ENCODE measurements at regions not wholly inside any gene's neighbourhood (a gene's known extent, or its start where the extent isn't known, plus 50 kb on each side); places are given as distances from the start of the nearest gene placed in this dataset.

DNA sequence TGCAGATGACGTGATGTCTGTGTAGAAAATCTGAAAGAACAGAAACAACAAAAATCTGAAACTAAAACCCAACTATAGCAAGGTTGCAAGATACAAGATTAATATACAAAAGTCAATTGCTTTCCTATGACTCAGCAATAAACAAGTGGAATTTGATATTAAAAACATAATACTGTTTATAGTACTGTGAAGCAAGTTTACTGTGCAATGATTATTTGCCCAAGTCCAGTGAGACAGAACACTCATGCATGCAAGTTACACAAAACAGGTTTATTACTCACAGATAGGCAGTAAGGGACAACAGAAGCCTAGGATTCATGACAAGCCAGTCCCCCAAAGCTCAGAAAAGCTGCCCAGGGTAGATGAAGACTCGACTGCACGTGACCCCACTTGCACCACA, 62.4 kb upstream of the RAB4A start:
- Histone ChIP-seq H3K27ac (ENCODE audit: low read length) (no peak overlapping the region), H3K4me1 (ENCODE audit: low read length) (no peaks in the 10 kb centered on the region), H3K9ac (ENCODE audit: low read length) (no peak overlapping the region), H2AFZ (ENCODE audit: low read depth, low read length) (no peak overlapping the region), H3K4me2 (ENCODE audit: low read length) (no peak overlapping the region), H4K20me1 (ENCODE audit: insufficient read depth, low read length) (no peaks in the 10 kb centered on the region), H3K9me3 (ENCODE audit: insufficient read depth, low read length) (no peaks in the 10 kb centered on the region), H3K36me3 (replicated peaks; ENCODE audit: low read depth, low read length) (no peaks in the 10 kb centered on the region), H3K79me2 (ENCODE audit: low read length) (no peaks in the 10 kb centered on the region), H3K4me3 (ENCODE audit: low read length) (no peak overlapping the region), H3K27me3 (ENCODE audit: low read depth, low read length) (peaks cover 17% of the 10 kb centered on the region; the same call in 1 of the 2 replicates)
- TF ChIP-seq, protein P1, sequence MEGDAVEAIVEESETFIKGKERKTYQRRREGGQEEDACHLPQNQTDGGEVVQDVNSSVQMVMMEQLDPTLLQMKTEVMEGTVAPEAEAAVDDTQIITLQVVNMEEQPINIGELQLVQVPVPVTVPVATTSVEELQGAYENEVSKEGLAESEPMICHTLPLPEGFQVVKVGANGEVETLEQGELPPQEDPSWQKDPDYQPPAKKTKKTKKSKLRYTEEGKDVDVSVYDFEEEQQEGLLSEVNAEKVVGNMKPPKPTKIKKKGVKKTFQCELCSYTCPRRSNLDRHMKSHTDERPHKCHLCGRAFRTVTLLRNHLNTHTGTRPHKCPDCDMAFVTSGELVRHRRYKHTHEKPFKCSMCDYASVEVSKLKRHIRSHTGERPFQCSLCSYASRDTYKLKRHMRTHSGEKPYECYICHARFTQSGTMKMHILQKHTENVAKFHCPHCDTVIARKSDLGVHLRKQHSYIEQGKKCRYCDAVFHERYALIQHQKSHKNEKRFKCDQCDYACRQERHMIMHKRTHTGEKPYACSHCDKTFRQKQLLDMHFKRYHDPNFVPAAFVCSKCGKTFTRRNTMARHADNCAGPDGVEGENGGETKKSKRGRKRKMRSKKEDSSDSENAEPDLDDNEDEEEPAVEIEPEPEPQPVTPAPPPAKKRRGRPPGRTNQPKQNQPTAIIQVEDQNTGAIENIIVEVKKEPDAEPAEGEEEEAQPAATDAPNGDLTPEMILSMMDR (IDR thresholded peaks at IDR 0.05; ENCODE audit: low read depth, low read length), result no peak
- TF ChIP-seq EZH2phosphoT487 (IDR thresholded peaks at IDR 0.05; ENCODE audit: low read depth), result no peak

- Histone ChIP-seq H3K4me2 (ENCODE audit: low read length) (no peak overlapping the region), H3K27ac (ENCODE audit: low read length) (no peak overlapping the region), H4K20me1 (ENCODE audit: insufficient read depth, low read length) (no peaks in the 10 kb centered on the region), H3K79me2 (ENCODE audit: low read length) (no peaks in the 10 kb centered on the region), H3K27me3 (ENCODE audit: low read depth, low read length) (peaks cover 17% of the 10 kb centered on the region; the same call in 1 of the 2 replicates), H3K36me3 (replicated peaks; ENCODE audit: low read depth, low read length) (no peaks in the 10 kb centered on the region), H3K4me3 (ENCODE audit: low read length) (no peak overlapping the region), H2AFZ (ENCODE audit: low read depth, low read length) (no peak overlapping the region), H3K9me3 (ENCODE audit: insufficient read depth, low read length) (no peaks in the 10 kb centered on the region), H3K9ac (ENCODE audit: low read length) (no peak overlapping the region), H3K4me1 (ENCODE audit: low read length) (no peaks in the 10 kb centered on the region)
- TF ChIP-seq, protein P1 (IDR thresholded peaks at IDR 0.05; ENCODE audit: low read depth, low read length), result no peak
- no peak for TF ChIP-seq EZH2phosphoT487 (IDR thresholded peaks at IDR 0.05; ENCODE audit: low read depth)
Measured at GRCh38 chr1:229209386-229209785, 61.5 kb upstream of the RAB4A start.

GRCh38 chr1:229209816-229210215, 61.1 kb upstream of the RAB4A start:
- Histone ChIP-seq H4K20me1 (ENCODE audit: insufficient read depth, low read length) (no peaks in the 10 kb centered on the region), H3K27ac (ENCODE audit: low read length) (no peak overlapping the region), H3K36me3 (replicated peaks; ENCODE audit: low read depth, low read length) (no peaks in the 10 kb centered on the region), H3K4me2 (ENCODE audit: low read length) (no peak overlapping the region), H3K4me1 (ENCODE audit: low read length) (no peaks in the 10 kb centered on the region), H3K4me3 (ENCODE audit: low read length) (no peak overlapping the region), H2AFZ (ENCODE audit: low read depth, low read length) (no peak overlapping the region), H3K27me3 (ENCODE audit: low read depth, low read length) (peaks cover 17% of the 10 kb centered on the region; the same call in 1 of the 2 replicates), H3K9ac (ENCODE audit: low read length) (no peak overlapping the region), H3K9me3 (ENCODE audit: insufficient read depth, low read length) (no peaks in the 10 kb centered on the region), H3K79me2 (ENCODE audit: low read length) (no peaks in the 10 kb centered on the region)
- TF ChIP-seq, protein P1 (IDR thresholded peaks at IDR 0.05; ENCODE audit: low read depth, low read length), result no peak
- no peak for TF ChIP-seq EZH2phosphoT487 (IDR thresholded peaks at IDR 0.05; ENCODE audit: low read depth)

DNA sequence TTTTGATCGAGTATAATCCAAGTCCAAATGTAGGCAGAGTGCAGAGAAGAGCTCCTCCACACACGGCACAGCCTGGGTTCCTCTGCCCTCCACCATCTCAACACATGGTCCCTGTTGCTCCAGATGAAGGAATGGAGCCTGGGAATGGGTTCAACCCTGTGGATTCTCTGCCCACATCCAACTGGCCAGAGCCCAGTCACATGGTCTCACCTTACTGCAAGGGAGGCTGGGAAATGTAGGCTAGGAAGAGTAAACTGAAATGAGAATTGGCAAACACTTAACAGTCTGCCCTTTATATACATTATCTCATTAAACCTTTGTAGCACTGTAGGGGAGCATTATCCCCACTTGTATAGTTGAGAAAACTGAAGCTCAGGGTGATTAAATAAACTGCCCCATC, 60.1 kb upstream of the RAB4A start:
- no peaks in the 10 kb centered on the region for H3K4me1 ChIP-seq (ENCODE audit: low read length)
- no peak overlapping the region for H3K4me2 ChIP-seq (ENCODE audit: low read length)
- H4K20me1 ChIP-seq (ENCODE audit: insufficient read depth, low read length), result no peaks in the 10 kb centered on the region
- no peaks in the 10 kb centered on the region for H3K9me3 ChIP-seq (ENCODE audit: insufficient read depth, low read length)
- no peak overlapping the region for H3K27ac ChIP-seq (ENCODE audit: low read length)
- H3K9ac ChIP-seq (ENCODE audit: low read length), result no peak overlapping the region
- TF ChIP-seq, protein P1 (IDR thresholded peaks at IDR 0.05; ENCODE audit: low read depth, low read length), result no peak
- no peak for TF ChIP-seq EZH2phosphoT487 (IDR thresholded peaks at IDR 0.05; ENCODE audit: low read depth)
- no peak overlapping the region for H2AFZ ChIP-seq (ENCODE audit: low read depth, low read length)
- H3K4me3 ChIP-seq (ENCODE audit: low read length), result no peak overlapping the region
- H3K36me3 ChIP-seq (replicated peaks; ENCODE audit: low read depth, low read length), result no peaks in the 10 kb centered on the region
- peaks cover 10% of the 10 kb centered on the region; the same call in 1 of the 2 replicates for H3K27me3 ChIP-seq (ENCODE audit: low read depth, low read length)
- H3K79me2 ChIP-seq (ENCODE audit: low read length), result no peaks in the 10 kb centered on the region

All from OCI-LY3 (cell line).